HepG2 (cell line): ENCODE measurements at regions not wholly inside any gene's neighbourhood (a gene's known extent, or its start where the extent isn't known, plus 50 kb on each side); places are given as distances from the start of the nearest gene placed in this dataset.

Experiments used
- CCAR2 ChIP-seq: fragments of 200-400 bp; formaldehyde crosslinking; optimal IDR thresholded peaks from 2 replicates; pipeline ENCODE3; 2018; ENCODE audit warnings: low read depth, mild to moderate bottlenecking, low read length, moderate library complexity
- MEIS2 ChIP-seq: sonication (generic); formaldehyde crosslinking; IDR thresholded peaks from 2 replicates; pipeline ENCODE4 v1.9.0; 2021; ENCODE audit warnings: mild to moderate bottlenecking, missing genetic modification reagents
- RARA ChIP-seq: IDR thresholded peaks from 2 replicates; pipeline ENCODE4 v1.6.1; 2016; ENCODE audit warnings: missing genetic modification reagents, missing compliant biosample characterization
- ZNF577 ChIP-seq: sonication (generic); formaldehyde crosslinking; IDR thresholded peaks from 2 replicates; pipeline ENCODE4 v1.4.0; 2020; ENCODE audit warnings: mild to moderate bottlenecking, low read depth, missing genetic modification reagents, borderline replicate concordance
- TF ChIP-seq, protein P1 (sequence below): sonication (generic); formaldehyde crosslinking; IDR thresholded peaks from 2 replicates; pipeline ENCODE4 v1.4.0; 2020; ENCODE audit warnings: missing genetic modification reagents

GRCh38 chr7:34317039-34317438 lies 341.0 kb upstream of the NPSR1 start:
- TF ChIP-seq CCAR2 = no peak
- TF ChIP-seq, protein P1, sequence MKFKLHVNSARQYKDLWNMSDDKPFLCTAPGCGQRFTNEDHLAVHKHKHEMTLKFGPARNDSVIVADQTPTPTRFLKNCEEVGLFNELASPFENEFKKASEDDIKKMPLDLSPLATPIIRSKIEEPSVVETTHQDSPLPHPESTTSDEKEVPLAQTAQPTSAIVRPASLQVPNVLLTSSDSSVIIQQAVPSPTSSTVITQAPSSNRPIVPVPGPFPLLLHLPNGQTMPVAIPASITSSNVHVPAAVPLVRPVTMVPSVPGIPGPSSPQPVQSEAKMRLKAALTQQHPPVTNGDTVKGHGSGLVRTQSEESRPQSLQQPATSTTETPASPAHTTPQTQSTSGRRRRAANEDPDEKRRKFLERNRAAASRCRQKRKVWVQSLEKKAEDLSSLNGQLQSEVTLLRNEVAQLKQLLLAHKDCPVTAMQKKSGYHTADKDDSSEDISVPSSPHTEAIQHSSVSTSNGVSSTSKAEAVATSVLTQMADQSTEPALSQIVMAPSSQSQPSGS (CRISPR knock-in tag) = no peak
- TF ChIP-seq ZNF577 (CRISPR knock-in tag) = no peak
- no peak for TF ChIP-seq RARA (CRISPR knock-in tag)
- TF ChIP-seq MEIS2 (CRISPR knock-in tag) = no peak
